Upper lobe of left lung (tissue), 6 donors: ENCODE measurements at regions not wholly inside any gene's neighbourhood (a gene's known extent, or its start where the extent isn't known, plus 50 kb on each side); places are given as distances from the start of the nearest gene placed in this dataset.
"Not testable (repeated sequence)": the region's sequence is repeated elsewhere in the genome, so short reads cannot be mapped to it uniquely, and the experiment has no call there.

Experiments used
- ATAC-seq, 2 donors: fragments of 200-7000 bp; cut with Tn5 transposase; one replicate each; pipeline ENCODE4 v1.9.1; 2022; ENCODE audit warnings: mild to moderate bottlenecking in 2 of 2, moderate library complexity in 2 of 2; ENCODE audit not compliant: low FRiP score in 2 of 2
- DNase-seq, 2 donors: peaks; one replicate each; pipeline ENCODE4 v3.0.0-alpha.2; 2019 to 2020
- H3K27ac ChIP-seq, 4 donors: fragments of 200-600 bp; sonication (generic); one replicate each; pipeline ENCODE4 v1.5.1; 2016 to 2019
- H3K27me3 ChIP-seq, 4 donors: fragments of 200-600 bp; sonication (generic); one replicate each; pipeline ENCODE4 v1.5.1; 2017 to 2019
- H3K36me3 ChIP-seq, 4 donors: fragments of 200-600 bp; sonication (generic); one replicate each; pipeline ENCODE4 v1.5.1; 2016 to 2019
- H3K4me1 ChIP-seq, 4 donors: fragments of 200-600 bp; sonication (generic); one replicate each; pipeline ENCODE4 v1.5.1; 2018 to 2019
- H3K4me3 ChIP-seq, 4 donors: fragments of 200-600 bp; sonication (generic); one replicate each; pipeline ENCODE4 v1.5.1; 2017 to 2019; ENCODE audit warnings: mild to moderate bottlenecking in 2 of 4, moderate library complexity in 1 of 4
- H3K9me3 ChIP-seq, 4 donors: fragments of 200-600 bp; sonication (generic); one replicate each; pipeline ENCODE4 v1.5.1; 2018 to 2019
- CTCF ChIP-seq, 6 experiments: fragments of 450-650 bp in 4 of 6; fragments of 200-600 bp in 2 of 6; sonication (generic) in 2 of 6; IDR thresholded peaks; one replicate each; pipeline ENCODE4 v1.5.1; 2016 to 2019; ENCODE audit warnings: antibody characterized with exemption in 6 of 6
- EP300 ChIP-seq, 4 donors: sonication (generic); formaldehyde crosslinking; IDR thresholded peaks; one replicate each; pipeline ENCODE4 v1.5.1; 2017; ENCODE audit warnings: antibody characterized with exemption in 4 of 4, control low read depth in 2 of 4
- POLR2A ChIP-seq, 4 donors: fragments of 450-650 bp; IDR thresholded peaks; one replicate each; pipeline ENCODE4 v1.5.1; 2016 to 2017; ENCODE audit warnings: antibody characterized with exemption in 4 of 4, mild to moderate bottlenecking in 2 of 4
- POLR2AphosphoS5 ChIP-seq, 2 donors: sonication (generic); formaldehyde crosslinking; IDR thresholded peaks; one replicate each; pipeline ENCODE4 v1.5.1; 2017; ENCODE audit warnings: antibody characterized with exemption in 2 of 2
- WGBS, 2 donors: methylation state at CpG; one replicate each; pipeline ENCODE4 v1.1.5; 2017 to 2018; 5-methylcytosine and 5-hydroxymethylcytosine counted together
- donor health status: DM: no; HTN: no; CAD: no; lungs with moderate emphysema.
- donor health status: DM: no; HTN: yes; CAD: no; lungs with severe emphysema.

DNA sequence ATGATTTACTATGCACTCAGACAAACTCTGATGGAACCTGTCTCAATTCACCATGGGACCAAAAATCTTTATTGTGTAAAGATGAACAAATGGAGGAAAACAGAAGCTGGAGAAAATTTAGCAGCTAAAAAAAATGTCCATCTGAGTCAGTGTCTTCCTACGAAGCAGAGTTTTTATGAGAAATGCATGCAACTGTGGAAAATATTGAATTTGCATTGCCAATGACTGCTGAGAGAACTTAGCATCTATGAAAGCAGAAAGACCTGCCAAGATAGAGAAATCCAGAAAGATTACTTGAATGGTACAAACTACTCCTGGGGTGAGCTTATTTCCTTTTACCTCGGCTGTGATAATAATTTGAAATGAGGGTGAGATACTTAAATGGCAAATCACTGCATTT is 289.7 kb upstream of the GCFC2 start:
- no peaks in the 10 kb centered on the region for H3K36me3 ChIP-seq
- WGBS, 2 donors: 81 to 91% methylated on average over 2 of the region's 2 CpGs
- no peaks in the 10 kb centered on the region for H3K9me3 ChIP-seq
- no peaks in the 10 kb centered on the region for H3K27me3 ChIP-seq
- no peak for TF ChIP-seq POLR2A (IDR thresholded peaks at IDR 0.05)
- no peak for TF ChIP-seq CTCF (IDR thresholded peaks at IDR 0.05)
- no peak for TF ChIP-seq EP300 (IDR thresholded peaks at IDR 0.05)
- TF ChIP-seq POLR2AphosphoS5 (IDR thresholded peaks at IDR 0.05): no peak
- DNase-seq (no peak), ATAC-seq (no peak)
- no peaks in the 10 kb centered on the region for H3K4me1 ChIP-seq
- H3K4me3 ChIP-seq: no peak overlapping the region
- no peak overlapping the region for H3K27ac ChIP-seq

GRCh38 chr2:75998451-75998850 is 287.7 kb upstream of the GCFC2 start:
- Histone ChIP-seq H3K4me3 (no peak overlapping the region), H3K27ac (no peak overlapping the region), H3K4me1 (no peaks in the 10 kb centered on the region), H3K27me3 (no peaks in the 10 kb centered on the region), H3K9me3 (peaks cover 0 to 15% (median 9%) of the 10 kb centered on the region in 4 donors), H3K36me3 (no peaks in the 10 kb centered on the region)
- DNase-seq (no peak), ATAC-seq (no peak)
- TF ChIP-seq CTCF (IDR thresholded peaks at IDR 0.05): no peak
- TF ChIP-seq EP300 (IDR thresholded peaks at IDR 0.05): no peak
- TF ChIP-seq POLR2A (IDR thresholded peaks at IDR 0.05): no peak
- TF ChIP-seq POLR2AphosphoS5 (IDR thresholded peaks at IDR 0.05): no peak
- 90 to 92% methylated on average over 2 of the region's 2 CpGs for WGBS, 2 donors

- H3K9me3 ChIP-seq: peaks cover 0 to 26% (median 9%) of the 10 kb centered on the region in 4 donors
- H3K27ac ChIP-seq: no peak overlapping the region
- H3K36me3 ChIP-seq: no peaks in the 10 kb centered on the region
- WGBS, 2 donors: 57 to 79% methylated on average over 4 of the region's 4 CpGs
- ATAC-seq (no peak), DNase-seq (no peak)
- no peak overlapping the region for H3K4me3 ChIP-seq
- TF ChIP-seq POLR2A (IDR thresholded peaks at IDR 0.05) (no peak), EP300 (IDR thresholded peaks at IDR 0.05) (no peak), CTCF (IDR thresholded peaks at IDR 0.05) (no peak), POLR2AphosphoS5 (IDR thresholded peaks at IDR 0.05) (no peak)
- no peaks in the 10 kb centered on the region for H3K4me1 ChIP-seq
- no peaks in the 10 kb centered on the region for H3K27me3 ChIP-seq
These were observed 284.0 kb upstream of the GCFC2 start for GRCh38 chr2:75994759-75995158.

- H3K4me3 ChIP-seq, H3K36me3 ChIP-seq, DNase-seq, H3K4me1 ChIP-seq, H3K27ac ChIP-seq, ATAC-seq, H3K27me3 ChIP-seq: not testable (repeated sequence)
- WGBS, 2 donors: 88 to 93% methylated on average over 5 of the region's 5 CpGs
- H3K9me3 ChIP-seq: peaks cover 0 to 18% (median 1%) of the 10 kb centered on the region in 4 donors
These were observed 277.9 kb upstream of the GCFC2 start for GRCh38 chr2:75988622-75989021.

DNA sequence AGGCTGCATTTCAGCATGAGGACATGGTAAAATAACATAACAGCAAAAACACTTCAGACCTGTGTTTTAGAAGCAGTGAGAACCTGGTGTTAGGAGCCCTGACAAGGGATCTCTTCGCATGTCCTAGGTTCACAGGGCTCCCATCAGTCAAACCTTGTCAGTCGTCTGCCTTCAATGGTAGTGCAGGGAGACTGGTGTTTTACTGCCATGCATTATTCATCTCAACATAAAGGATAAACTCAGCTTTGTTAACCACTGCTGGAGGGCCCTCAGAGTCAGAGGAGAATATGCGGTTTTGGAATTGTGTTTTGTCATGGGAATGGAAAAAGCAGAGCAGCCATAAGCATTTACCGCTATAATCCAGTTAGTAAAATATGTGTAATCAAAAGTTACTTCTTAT is 275.9 kb upstream of the GCFC2 start:
- Histone ChIP-seq H3K27ac (no peak overlapping the region), H3K9me3 (peaks cover 0 to 13% (median 0%) of the 10 kb centered on the region in 4 donors), H3K36me3 (no peaks in the 10 kb centered on the region), H3K4me3 (no peak overlapping the region), H3K4me1 (no peaks in the 10 kb centered on the region), H3K27me3 (no peaks in the 10 kb centered on the region)
- no peak for ATAC-seq
- TF ChIP-seq CTCF (IDR thresholded peaks at IDR 0.05) (no peak), POLR2AphosphoS5 (IDR thresholded peaks at IDR 0.05) (no peak), POLR2A (IDR thresholded peaks at IDR 0.05) (no peak), EP300 (IDR thresholded peaks at IDR 0.05) (no peak)
- 74 to 78% methylated on average over 4 of the region's 4 CpGs for whole genome bisulfite sequencing, 2 donors
- DNase-seq: no peak
